ENCODE measurements at regions not wholly inside any gene's neighbourhood (a gene's known extent, or its start where the extent isn't known, plus 50 kb on each side); places are given as distances from the start of the nearest gene placed in this dataset.

DNA sequence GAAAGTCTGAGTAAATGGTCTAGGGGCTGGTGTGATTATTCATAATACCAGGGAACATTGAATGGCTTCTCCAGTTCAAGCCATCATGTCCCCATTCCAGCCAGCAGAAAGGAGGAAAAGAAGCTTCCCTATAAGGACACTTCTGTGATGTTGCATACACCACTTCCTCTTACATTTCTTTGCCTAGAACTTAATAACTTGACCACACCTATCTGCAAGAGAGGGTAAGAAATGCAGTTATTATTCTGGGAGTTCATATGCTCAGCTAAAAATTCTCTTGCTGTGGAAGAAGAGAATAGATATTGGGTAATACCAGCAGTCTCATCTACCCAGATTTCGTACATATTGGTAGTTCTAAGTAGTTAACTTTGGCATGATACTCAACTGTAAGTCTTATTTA lies 166.1 kb downstream of the SLC28A3 start:
- H3K14ac ChIP-seq (replicated peaks; ENCODE audit: low read depth, low read length): no peak overlapping the region
- H3K18ac ChIP-seq (ENCODE audit: low read depth, low read length): peak overlapping the region; percentile 70; the same call in 1 of the 2 replicates
- intact Hi-C loops (cut with micrococcal nuclease): loop anchor here (5.0 kb wide), 1 partner anchor 52 kb away; no protein-coding TSS in a partner anchor
- H3K56ac ChIP-seq (ENCODE audit: extremely low read depth, insufficient read depth, low read length): no peak overlapping the region
- peaks cover 8% of the 10 kb centered on the region for H3K9me1 ChIP-seq (ENCODE audit: insufficient read depth, low read length)
- peaks cover 16% of the 10 kb centered on the region for H3K4me1 ChIP-seq (ENCODE audit: control insufficient read depth, insufficient read depth, low read length)
- dilution Hi-C loops (cut with HindIII; ENCODE audit: low sequenced_read_pairs, unreplicated experiment): no loop called here
- H2AK9ac ChIP-seq (replicated peaks; ENCODE audit: low read depth, low read length, poor library complexity): no peak overlapping the region
- no peak overlapping the region for H3K9ac ChIP-seq (ENCODE audit: low read depth, low read length)
- ChIA-PET POLR2A (ENCODE audit: unreplicated experiment) (no interaction called here), CTCF (interaction anchor here (1.2 kb wide), 1 partner anchor 32 kb away, joined by 3 read pairs; no protein-coding TSS in a partner anchor)
- H3K79me1 ChIP-seq (ENCODE audit: low read depth in 1 of 2, low read length in 2 of 2): no peaks in the 10 kb centered on the region
- H3K4ac ChIP-seq (ENCODE audit: low read depth, low read length): no peak overlapping the region; the same call in 1 of the 2 replicates
- no peak overlapping the region for H2BK15ac ChIP-seq (ENCODE audit: low read depth, low read length)
- no peaks in the 10 kb centered on the region for H3K36me3 ChIP-seq (ENCODE audit: control insufficient read depth, insufficient read depth, low read length)
- no peak for DNase-seq
- no peak overlapping the region for H3K4me3 ChIP-seq (ENCODE audit: insufficient read depth, low read depth, low read length)
- TF ChIP-seq MAFK (IDR thresholded peaks at IDR 0.05; ENCODE audit: low read depth, low read length) (no peak), RAD21 (IDR thresholded peaks at IDR 0.05; ENCODE audit: low read length) (no peak), FOS (IDR thresholded peaks at IDR 0.05; ENCODE audit: low read depth, low read length) (no peak), USF2 (IDR thresholded peaks at IDR 0.05; ENCODE audit: low read depth, low read length) (no peak), NFE2L2 (IDR thresholded peaks at IDR 0.05; ENCODE audit: low read depth, low read length) (no peak), MXI1 (IDR thresholded peaks at IDR 0.05; ENCODE audit: borderline replicate concordance, low read depth, low read length) (no peak), SMC3 (IDR thresholded peaks at IDR 0.05; ENCODE audit: low read depth, low read length) (no peak), MAZ (IDR thresholded peaks at IDR 0.05; ENCODE audit: borderline replicate concordance, low read depth, low read length) (no peak)
- no TSS peak for BruUV-seq (replicated peaks)
- no peaks in the 10 kb centered on the region for H3K27me3 ChIP-seq (ENCODE audit: control insufficient read depth, insufficient read depth, low read length)
- H3K4me2 ChIP-seq (ENCODE audit: low read depth, low read length): no peak overlapping the region
- H2AK5ac ChIP-seq (ENCODE audit: low read depth, low read length): no peak overlapping the region
- ATAC-seq (ENCODE audit: low read depth): no peak
- no peak overlapping the region for H3K23ac ChIP-seq (ENCODE audit: low read depth, low read length)
- no peaks in the 10 kb centered on the region for H4K20me1 ChIP-seq (ENCODE audit: insufficient read depth, low read length)
- H2AFZ ChIP-seq (replicated peaks; ENCODE audit: low read length, poor library complexity): no peak overlapping the region
- H2BK120ac ChIP-seq (ENCODE audit: low read depth, low read length): 0 out of 2 replicates have a peak overlapping the region, but pooled peaks have one; percentile 3
- in situ Hi-C loops (cut with MboI; ENCODE audit: low sequenced_read_pairs): loop anchor here (5.0 kb wide), 1 partner anchor 197 kb away; no protein-coding TSS in a partner anchor
- peak overlapping the region; percentile 14 for H2BK5ac ChIP-seq (ENCODE audit: low read depth, low read length, poor library complexity, severe bottlenecking)
- H3K9me3 ChIP-seq (ENCODE audit: control insufficient read depth, insufficient read depth, low read length): no peaks in the 10 kb centered on the region
- no peak overlapping the region; a peak in 1 of 4 replicates for H4K8ac ChIP-seq (ENCODE audit: low read depth in 2 of 2, low read length in 2 of 2)
- no peak overlapping the region for H2BK20ac ChIP-seq (ENCODE audit: low read depth, low read length)
- no peak overlapping the region for H4K91ac ChIP-seq (ENCODE audit: insufficient read depth, low read depth, low read length)
- no peak overlapping the region for H3K27ac ChIP-seq (ENCODE audit: insufficient read depth, low read length)
- WGBS, 2 experiments (ENCODE audit: extremely low coverage in 2 of 2, insufficient read length in 1 of 2): no CpG with 5 or more reads among the region's 1 CpG
- no peak overlapping the region; the same call in 1 of the 2 replicates for H4K5ac ChIP-seq (ENCODE audit: low read depth, low read length)
